ENCODE measurements at regions not wholly inside any gene's neighbourhood (a gene's known extent, or its start where the extent isn't known, plus 50 kb on each side); places are given as distances from the start of the nearest gene placed in this dataset.
A peak's percentile ranks its signal among the peaks of the same experiment; 100 is the strongest.

- Histone ChIP-seq H3K4me3 (ENCODE audit: low read depth, low read length) (no peak overlapping the region), H3K14ac (ENCODE audit: low read length) (no peak overlapping the region)
Observed at GRCh38 chr5:18772475-18772874, 1138.2 kb downstream of the TAF11L14 start.

GRCh38 chr5:18778225-18778624 is 1144.0 kb downstream of the TAF11L14 start:
- no peak overlapping the region for H2BK120ac ChIP-seq (ENCODE audit: insufficient read depth, low read length, poor library complexity)
- H2BK12ac ChIP-seq (ENCODE audit: low read length): no peak overlapping the region
- H3K18ac ChIP-seq (ENCODE audit: low read length): no peak overlapping the region
- H3K23ac ChIP-seq (ENCODE audit: low read length): no peak overlapping the region
- no peaks in the 10 kb centered on the region for H3K9me3 ChIP-seq (ENCODE audit: insufficient read depth, low read depth, low read length)
- no peak overlapping the region for H3K4ac ChIP-seq (ENCODE audit: low read depth, low read length)
- H3K27ac ChIP-seq (ENCODE audit: low read depth, low read length): no peak overlapping the region
- H3K4me1 ChIP-seq (ENCODE audit: control insufficient read depth in 1 of 2, insufficient read depth in 2 of 2, low read length in 2 of 2): no peaks in the 10 kb centered on the region
- H3K4me3 ChIP-seq (ENCODE audit: low read depth, low read length): no peak overlapping the region
- no peak overlapping the region for H3K9ac ChIP-seq (ENCODE audit: low read length)
- no peak overlapping the region for H3K14ac ChIP-seq (ENCODE audit: low read length)
- H2AFZ ChIP-seq (ENCODE audit: insufficient read depth, low read length, poor library complexity): no peak overlapping the region
- H2BK5ac ChIP-seq (ENCODE audit: low read depth, low read length, poor library complexity): no peak overlapping the region
- H2AK5ac ChIP-seq (ENCODE audit: low read length): no peak overlapping the region
- WGBS (ENCODE audit: extremely low coverage, insufficient coverage, insufficient read length): no CpG with 5 or more reads among the region's 1 CpG
- no peak overlapping the region for H4K8ac ChIP-seq (ENCODE audit: low read depth, low read length)
- no peak for DNase-seq
- H3K27me3 ChIP-seq (ENCODE audit: insufficient read depth, low read length): no peaks in the 10 kb centered on the region
- H3K79me2 ChIP-seq (ENCODE audit: control insufficient read depth, insufficient read depth, low read length, poor library complexity): no peaks in the 10 kb centered on the region
- no peak overlapping the region for H3K4me2 ChIP-seq (ENCODE audit: low read length)
- H3K79me1 ChIP-seq (ENCODE audit: low read length): no peaks in the 10 kb centered on the region
- no peak overlapping the region for H4K91ac ChIP-seq (ENCODE audit: low read depth, low read length)
- H3K36me3 ChIP-seq (ENCODE audit: control insufficient read depth in 1 of 2, insufficient read depth in 2 of 2, low read length in 2 of 2): no peaks in the 10 kb centered on the region
- H4K12ac ChIP-seq (ENCODE audit: low read depth, low read length): no peak overlapping the region

More at GRCh38 chr5:18772475-18772874, 1138.2 kb downstream of the TAF11L14 start:
- no peak overlapping the region for H3K18ac ChIP-seq (ENCODE audit: low read length)
- no peaks in the 10 kb centered on the region for H3K36me3 ChIP-seq (ENCODE audit: control insufficient read depth in 1 of 2, insufficient read depth in 2 of 2, low read length in 2 of 2)
- no peak overlapping the region for H4K8ac ChIP-seq (ENCODE audit: low read depth, low read length)
- H2BK5ac ChIP-seq (ENCODE audit: low read depth, low read length, poor library complexity): no peak overlapping the region
- no peaks in the 10 kb centered on the region for H3K4me1 ChIP-seq (ENCODE audit: control insufficient read depth in 1 of 2, insufficient read depth in 2 of 2, low read length in 2 of 2)
- no CpG with 5 or more reads among the region's 4 CpGs for WGBS (ENCODE audit: extremely low coverage, insufficient coverage, insufficient read length)
- no peak overlapping the region for H2AK5ac ChIP-seq (ENCODE audit: low read length)
- no peak overlapping the region for H3K9ac ChIP-seq (ENCODE audit: low read length)
- H3K4me2 ChIP-seq (ENCODE audit: low read length): no peak overlapping the region
- H3K79me2 ChIP-seq (ENCODE audit: control insufficient read depth, insufficient read depth, low read length, poor library complexity): no peaks in the 10 kb centered on the region
- no peak overlapping the region for H2BK120ac ChIP-seq (ENCODE audit: insufficient read depth, low read length, poor library complexity)
- no peak overlapping the region for H3K4ac ChIP-seq (ENCODE audit: low read depth, low read length)
- H3K27ac ChIP-seq (ENCODE audit: low read depth, low read length): no peak overlapping the region
- H2BK12ac ChIP-seq (ENCODE audit: low read length): no peak overlapping the region
- H4K91ac ChIP-seq (ENCODE audit: low read depth, low read length): no peak overlapping the region
- H3K27me3 ChIP-seq (ENCODE audit: insufficient read depth, low read length): no peaks in the 10 kb centered on the region
- no peak overlapping the region for H3K23ac ChIP-seq (ENCODE audit: low read length)
- no peaks in the 10 kb centered on the region for H3K79me1 ChIP-seq (ENCODE audit: low read length)
- H4K12ac ChIP-seq (ENCODE audit: low read depth, low read length): no peak overlapping the region
- H2AFZ ChIP-seq (ENCODE audit: insufficient read depth, low read length, poor library complexity): no peak overlapping the region
- peak; percentile 15 to 60 for DNase-seq
- no peaks in the 10 kb centered on the region for H3K9me3 ChIP-seq (ENCODE audit: insufficient read depth, low read depth, low read length)

- H2BK120ac ChIP-seq (ENCODE audit: insufficient read depth, low read length, poor library complexity): no peak overlapping the region
- H2AK5ac ChIP-seq (ENCODE audit: low read length): no peak overlapping the region
- H3K9ac ChIP-seq (ENCODE audit: low read length): no peak overlapping the region
- no peak overlapping the region for H4K91ac ChIP-seq (ENCODE audit: low read depth, low read length)
- peak overlapping the region; percentile 49 for H3K23ac ChIP-seq (ENCODE audit: low read length)
- no peak for DNase-seq
- no peak overlapping the region for H3K27ac ChIP-seq (ENCODE audit: low read depth, low read length)
- H2BK5ac ChIP-seq (ENCODE audit: low read depth, low read length, poor library complexity): no peak overlapping the region
- no peak overlapping the region for H3K18ac ChIP-seq (ENCODE audit: low read length)
- H3K9me3 ChIP-seq (ENCODE audit: insufficient read depth, low read depth, low read length): peaks cover 4% of the 10 kb centered on the region
- H3K14ac ChIP-seq (ENCODE audit: low read length): no peak overlapping the region
- H3K79me1 ChIP-seq (ENCODE audit: low read length): no peaks in the 10 kb centered on the region
- no peak overlapping the region for H2AFZ ChIP-seq (ENCODE audit: insufficient read depth, low read length, poor library complexity)
- H3K4me2 ChIP-seq (ENCODE audit: low read length): no peak overlapping the region
- H2BK12ac ChIP-seq (ENCODE audit: low read length): no peak overlapping the region
- no peak overlapping the region for H3K4me3 ChIP-seq (ENCODE audit: low read depth, low read length)
- no peaks in the 10 kb centered on the region for H3K36me3 ChIP-seq (ENCODE audit: control insufficient read depth in 1 of 2, insufficient read depth in 2 of 2, low read length in 2 of 2)
- no peaks in the 10 kb centered on the region for H3K4me1 ChIP-seq (ENCODE audit: control insufficient read depth in 1 of 2, insufficient read depth in 2 of 2, low read length in 2 of 2)
- H3K79me2 ChIP-seq (ENCODE audit: control insufficient read depth, insufficient read depth, low read length, poor library complexity): no peaks in the 10 kb centered on the region
- no peak overlapping the region for H4K12ac ChIP-seq (ENCODE audit: low read depth, low read length)
- WGBS (ENCODE audit: extremely low coverage, insufficient coverage, insufficient read length): no CpG with 5 or more reads among the region's 1 CpG
- no peaks in the 10 kb centered on the region for H3K27me3 ChIP-seq (ENCODE audit: insufficient read depth, low read length)
- no peak overlapping the region for H4K8ac ChIP-seq (ENCODE audit: low read depth, low read length)
- no peak overlapping the region for H3K4ac ChIP-seq (ENCODE audit: low read depth, low read length)
Observed at GRCh38 chr5:18789218-18789998, 1155.1 kb downstream of the TAF11L14 start.

GRCh38 chr5:18792145-18792544 is 1157.9 kb downstream of the TAF11L14 start:
- Histone ChIP-seq H3K9ac (ENCODE audit: low read length) (no peak overlapping the region), H3K4me2 (ENCODE audit: low read length) (no peak overlapping the region), H3K27me3 (ENCODE audit: insufficient read depth, low read length) (no peaks in the 10 kb centered on the region), H4K8ac (ENCODE audit: low read depth, low read length) (no peak overlapping the region), H3K36me3 (ENCODE audit: control insufficient read depth in 1 of 2, insufficient read depth in 2 of 2, low read length in 2 of 2) (no peaks in the 10 kb centered on the region), H3K4ac (ENCODE audit: low read depth, low read length) (no peak overlapping the region), H3K79me1 (ENCODE audit: low read length) (no peaks in the 10 kb centered on the region), H2BK120ac (ENCODE audit: insufficient read depth, low read length, poor library complexity) (no peak overlapping the region), H2BK5ac (ENCODE audit: low read depth, low read length, poor library complexity) (no peak overlapping the region), H2AK5ac (ENCODE audit: low read length) (no peak overlapping the region), H4K12ac (ENCODE audit: low read depth, low read length) (no peak overlapping the region), H3K14ac (ENCODE audit: low read length) (no peak overlapping the region), H3K9me3 (ENCODE audit: insufficient read depth, low read depth, low read length) (peaks cover 3% of the 10 kb centered on the region), H3K4me1 (ENCODE audit: control insufficient read depth in 1 of 2, insufficient read depth in 2 of 2, low read length in 2 of 2) (no peaks in the 10 kb centered on the region), H3K79me2 (ENCODE audit: control insufficient read depth, insufficient read depth, low read length, poor library complexity) (no peaks in the 10 kb centered on the region), H3K4me3 (ENCODE audit: low read depth, low read length) (no peak overlapping the region), H2BK12ac (ENCODE audit: low read length) (no peak overlapping the region), H2AFZ (ENCODE audit: insufficient read depth, low read length, poor library complexity) (no peak overlapping the region), H3K23ac (ENCODE audit: low read length) (no peak overlapping the region), H4K91ac (ENCODE audit: low read depth, low read length) (no peak overlapping the region), H3K27ac (ENCODE audit: low read depth, low read length) (no peak overlapping the region), H3K18ac (ENCODE audit: low read length) (no peak overlapping the region)
- peak in 1 of 2 donors; percentile 2 for DNase-seq
- no CpG with 5 or more reads among the region's 6 CpGs for WGBS (ENCODE audit: extremely low coverage, insufficient coverage, insufficient read length)

Data from trophoblast cell (in vitro differentiated cells and primary cell).